ENCODE measurements at regions not wholly inside any gene's neighbourhood (a gene's known extent, or its start where the extent isn't known, plus 50 kb on each side); places are given as distances from the start of the nearest gene placed in this dataset.

DNA sequence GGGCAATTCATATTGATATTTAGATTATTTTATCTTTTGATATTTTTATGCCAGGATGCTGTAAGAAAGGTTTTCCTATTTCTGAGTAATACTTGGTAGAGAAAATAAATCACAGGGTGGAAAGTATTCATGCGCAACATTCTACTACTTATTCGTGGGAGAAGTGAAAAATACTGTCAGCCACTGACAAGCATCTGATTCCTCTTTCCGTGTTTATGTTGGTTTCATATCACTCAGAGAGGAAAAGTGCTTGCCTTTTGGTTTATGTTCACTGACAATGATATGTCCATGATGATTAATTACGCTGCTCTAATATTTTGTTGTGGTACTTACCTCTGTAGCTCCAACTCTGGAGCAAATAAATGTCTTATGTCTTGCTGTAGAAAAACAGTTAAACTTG, 429.4 kb downstream of the EDEM1 start:
- DNase-seq (ENCODE audit: low read depth), result no peak

DNA sequence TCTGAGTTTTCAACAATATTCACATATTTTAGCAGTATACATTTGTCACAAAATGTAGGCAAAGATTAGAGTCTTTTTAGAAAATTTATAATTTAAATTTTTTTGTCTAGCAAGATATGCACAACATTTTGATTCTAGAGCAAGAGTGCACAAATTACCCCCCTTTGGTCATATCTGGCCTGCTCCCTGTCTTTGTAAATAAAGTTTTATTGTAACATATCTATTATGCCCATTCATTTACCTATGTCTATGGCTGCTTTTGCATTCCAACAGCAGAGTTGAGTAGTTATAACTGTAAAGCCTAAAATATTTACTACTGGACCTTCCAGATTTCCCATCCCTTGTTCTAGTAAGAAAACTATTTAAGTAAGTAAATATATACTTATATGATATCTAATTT, 430.7 kb downstream of the EDEM1 start:
- DNase-seq (ENCODE audit: low read depth), result no peak

- DNase-seq (ENCODE audit: low read depth), result no peak
These were observed 442.9 kb downstream of the EDEM1 start for GRCh38 chr3:5630406-5630805.

GRCh38 chr3:5633960-5634359, 446.5 kb downstream of the EDEM1 start:
- no peak for DNase-seq (ENCODE audit: low read depth)

- no peak for DNase-seq (ENCODE audit: low read depth)
These were observed 446.9 kb downstream of the EDEM1 start for GRCh38 chr3:5634411-5634810.

GRCh38 chr3:5635746-5636145, 448.2 kb downstream of the EDEM1 start:
- DNase-seq (ENCODE audit: low read depth), result no peak

DNA sequence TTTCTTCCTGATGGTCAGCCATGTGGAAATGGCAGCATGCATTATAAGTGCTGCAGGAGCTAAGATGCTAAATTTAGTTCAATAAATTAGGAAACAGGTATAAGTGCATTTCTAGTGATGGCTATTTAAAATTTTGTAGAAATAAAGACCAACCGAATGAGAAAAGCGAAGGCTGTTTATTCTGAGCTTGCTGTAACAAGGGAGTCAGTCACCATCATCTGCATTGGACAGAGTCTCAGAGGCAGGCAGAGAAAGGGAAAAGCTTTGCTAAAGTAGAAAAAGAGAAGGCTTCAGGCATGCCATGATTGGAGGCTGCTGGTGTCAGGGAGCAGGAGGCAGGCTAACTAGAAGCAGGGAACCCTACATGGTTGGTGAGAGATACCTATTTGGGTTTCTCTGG, 451.0 kb downstream of the EDEM1 start:
- DNase-seq (ENCODE audit: low read depth), result no peak

DNA sequence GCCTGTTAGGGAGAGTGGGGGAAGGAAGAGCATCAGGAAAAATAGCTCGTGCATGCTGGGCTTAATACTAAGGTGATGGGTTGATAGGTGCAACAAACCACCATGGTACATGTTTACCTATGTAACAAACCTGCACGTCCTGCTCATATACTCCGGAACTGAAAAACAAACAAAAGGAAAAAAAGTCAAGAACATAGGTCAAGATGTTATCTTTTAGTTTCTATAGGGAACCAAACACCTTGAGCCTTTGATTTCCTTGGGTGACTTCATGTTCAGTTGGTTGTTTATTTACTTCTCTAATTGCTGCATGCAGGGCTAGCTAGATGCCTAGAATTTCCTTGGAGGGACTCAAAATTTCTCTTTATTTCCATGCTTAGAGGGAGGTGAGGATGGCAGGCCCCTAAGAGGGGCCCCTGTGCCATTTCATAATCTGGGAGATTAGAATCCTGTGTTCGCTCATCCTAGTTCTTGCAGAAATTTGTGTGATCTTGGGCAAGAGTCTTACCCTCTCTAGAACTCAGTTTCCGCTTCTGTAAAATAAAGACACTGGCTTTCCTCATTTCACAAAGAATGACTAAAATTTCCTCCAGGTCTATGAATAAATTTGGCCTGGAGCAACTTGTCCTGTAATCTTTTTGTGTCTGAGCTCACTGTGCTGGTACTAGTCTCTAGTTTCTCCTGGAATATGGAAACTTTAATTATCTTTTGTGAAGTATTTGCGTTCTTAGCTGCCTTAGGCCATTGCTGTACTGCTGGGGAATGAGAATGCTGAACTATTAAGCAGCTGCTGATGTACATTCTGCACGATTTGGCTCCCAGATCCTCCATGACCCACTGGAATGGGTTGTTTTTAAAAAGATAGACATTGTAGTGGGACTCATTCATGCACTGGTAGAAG, 457.5 kb downstream of the EDEM1 start:
- no peak for DNase-seq (ENCODE audit: low read depth)

GRCh38 chr3:5645692-5646410, 458.3 kb downstream of the EDEM1 start:
- DNase-seq (ENCODE audit: low read depth), result no peak

DNA sequence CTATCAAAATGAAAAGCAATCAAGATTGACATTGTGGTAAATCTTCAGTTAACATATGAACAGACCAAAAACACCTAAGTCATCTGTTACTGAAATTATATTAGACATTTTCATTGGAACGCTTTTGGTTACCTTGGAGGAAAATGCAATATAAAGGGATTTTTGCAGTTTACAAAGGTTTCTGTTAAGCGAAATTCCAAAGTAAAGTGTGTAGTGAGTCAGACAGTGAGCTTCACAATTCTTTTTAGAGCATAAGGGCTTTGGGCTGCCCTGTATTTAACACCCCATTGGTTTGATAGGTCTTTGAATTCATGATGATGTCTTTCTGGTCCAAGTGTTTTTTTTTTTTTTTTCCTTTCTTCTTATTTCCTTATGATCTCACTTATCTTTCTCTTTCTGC, 462.8 kb downstream of the EDEM1 start:
- DNase-seq (ENCODE audit: low read depth), result no peak

GRCh38 chr3:5651351-5651750, 463.8 kb downstream of the EDEM1 start:
- DNase-seq (ENCODE audit: low read depth), result no peak

DNA sequence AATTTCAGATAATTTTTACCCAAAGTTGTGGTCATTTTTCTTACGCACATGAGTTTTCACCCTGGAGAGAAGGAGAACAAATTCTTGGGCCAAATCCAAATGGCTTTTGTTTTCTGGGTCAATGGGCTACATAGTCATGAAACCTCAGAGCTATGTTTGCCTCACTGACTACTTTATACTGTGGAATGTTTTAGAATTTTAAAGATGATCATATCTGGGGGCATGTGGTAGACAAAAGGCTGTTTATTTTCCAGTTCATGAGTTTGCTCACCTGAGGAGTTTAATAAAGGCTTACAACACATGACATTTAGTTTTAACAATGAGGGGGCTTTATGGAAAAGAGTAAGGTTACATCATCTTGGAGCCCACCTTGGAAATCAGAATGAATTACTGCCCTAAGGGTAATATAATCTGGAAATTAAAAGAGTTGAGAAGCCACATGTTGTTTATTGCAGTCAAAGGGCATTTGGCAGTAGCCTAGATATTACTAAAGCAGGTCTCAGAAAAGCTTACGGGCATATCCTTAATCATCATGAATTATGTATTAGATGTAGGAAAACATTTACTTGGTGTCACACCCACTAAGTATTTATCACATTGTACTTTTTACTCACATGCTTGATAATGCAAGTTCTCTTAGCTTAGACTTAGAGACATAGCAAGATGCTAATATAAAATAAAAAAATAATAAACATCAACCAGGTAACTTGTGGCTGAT, 466.1 kb downstream of the EDEM1 start:
- DNase-seq (ENCODE audit: low read depth), result no peak

GRCh38 chr3:5657106-5657505, 469.6 kb downstream of the EDEM1 start:
- no peak for DNase-seq (ENCODE audit: low read depth)

GRCh38 chr3:5663601-5664000, 476.1 kb downstream of the EDEM1 start:
- DNase-seq (ENCODE audit: low read depth), result no peak

DNA sequence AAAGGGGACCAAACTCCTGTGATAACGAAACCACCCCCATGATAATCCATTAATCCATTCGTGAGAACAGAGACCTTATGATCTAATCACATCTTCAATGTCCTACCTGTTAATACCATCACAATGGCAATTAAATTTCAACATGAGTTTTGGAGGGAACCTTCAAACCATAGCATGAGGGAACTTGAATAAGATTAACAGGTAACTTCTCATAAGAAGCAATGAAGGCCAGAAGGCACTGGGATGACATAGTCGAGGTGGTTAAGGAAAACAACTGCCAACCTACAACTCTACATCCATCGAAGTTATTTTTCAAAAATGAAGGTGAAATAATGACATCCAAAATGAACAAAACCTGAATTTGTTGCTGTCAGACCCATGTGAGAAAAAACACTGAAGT, 478.9 kb downstream of the EDEM1 start:
- DNase-seq (ENCODE audit: low read depth), result no peak

GRCh38 chr3:5673521-5673920, 486.0 kb downstream of the EDEM1 start:
- no peak for DNase-seq (ENCODE audit: low read depth)

GRCh38 chr3:5675319-5675718, 487.8 kb downstream of the EDEM1 start:
- DNase-seq (ENCODE audit: low read depth), result no peak

- DNase-seq (ENCODE audit: low read depth), result no peak
These were observed 490.0 kb downstream of the EDEM1 start for GRCh38 chr3:5677555-5677954.

DNA sequence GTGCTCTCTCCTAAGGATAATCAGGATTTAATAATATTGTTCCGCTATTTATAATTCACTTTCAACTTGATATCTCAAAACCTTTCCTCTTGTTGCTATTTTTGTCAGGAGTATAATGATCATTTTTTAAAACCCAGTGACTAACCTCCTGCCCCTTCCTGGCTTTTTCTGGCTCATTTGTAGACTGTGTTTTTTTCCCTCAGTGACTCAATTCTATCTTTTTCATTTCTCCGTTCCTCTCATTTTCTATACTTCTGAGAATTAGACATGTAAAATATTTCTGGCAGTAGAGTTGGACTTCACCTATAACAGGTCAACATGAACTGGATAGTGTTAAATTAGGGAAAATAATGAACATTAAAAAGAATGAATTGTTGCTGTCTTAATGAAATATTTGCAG, 490.7 kb downstream of the EDEM1 start:
- DNase-seq (ENCODE audit: low read depth), result no peak

GRCh38 chr3:5678844-5679243, 491.3 kb downstream of the EDEM1 start:
- DNase-seq (ENCODE audit: low read depth), result no peak

DNA sequence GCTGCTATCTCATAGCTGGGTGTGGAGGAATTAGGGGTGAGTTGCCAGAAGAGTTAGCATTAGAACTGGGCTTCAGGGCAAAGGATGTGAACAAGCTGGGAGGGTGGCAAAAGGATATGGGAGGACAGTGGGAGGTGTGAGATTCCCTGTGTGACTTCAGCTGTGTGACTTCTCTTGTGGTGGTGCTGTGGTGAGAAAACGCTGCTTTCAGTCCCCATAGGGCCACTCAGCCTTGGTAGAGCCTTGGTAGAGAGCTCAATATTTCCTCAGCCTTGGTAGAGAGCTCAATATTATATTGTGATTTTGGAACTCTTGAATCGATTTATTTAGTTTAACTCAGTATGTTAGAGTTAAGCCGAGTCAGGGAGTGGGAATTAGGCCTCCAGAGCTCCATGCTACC, 499.7 kb downstream of the EDEM1 start:
- DNase-seq (ENCODE audit: low read depth), result no peak

GRCh38 chr3:5690490-5690889, 503.0 kb downstream of the EDEM1 start:
- DNase-seq (ENCODE audit: low read depth), result no peak

Measured in forelimb muscle (tissue), 1 donor.